ENCODE measurements at regions not wholly inside any gene's neighbourhood (a gene's known extent, or its start where the extent isn't known, plus 50 kb on each side); places are given as distances from the start of the nearest gene placed in this dataset.
"Not testable (repeated sequence)": the region's sequence is repeated elsewhere in the genome, so short reads cannot be mapped to it uniquely, and the experiment has no call there.

DNA sequence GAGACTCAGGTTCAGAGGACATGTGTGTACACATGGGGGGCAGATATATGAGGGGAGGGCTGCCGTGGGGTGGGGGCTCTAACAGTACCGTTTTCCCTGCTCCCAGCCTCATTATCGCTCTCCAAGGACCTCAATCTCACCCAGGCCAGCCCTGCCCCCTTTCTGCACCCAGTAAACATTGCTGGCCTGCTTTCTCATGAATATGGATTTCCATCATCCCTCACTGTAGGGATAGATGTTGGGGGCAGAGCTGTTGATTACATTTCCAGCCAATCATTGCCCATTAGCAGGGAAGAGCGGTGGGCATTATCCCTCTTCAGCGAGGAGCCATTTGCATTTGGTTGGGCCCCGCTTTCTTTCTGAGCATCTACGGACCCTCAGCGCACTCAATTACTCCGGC lies 273.8 kb downstream of the RPS6KC1 start:
- no peak for FAIRE-seq

DNA sequence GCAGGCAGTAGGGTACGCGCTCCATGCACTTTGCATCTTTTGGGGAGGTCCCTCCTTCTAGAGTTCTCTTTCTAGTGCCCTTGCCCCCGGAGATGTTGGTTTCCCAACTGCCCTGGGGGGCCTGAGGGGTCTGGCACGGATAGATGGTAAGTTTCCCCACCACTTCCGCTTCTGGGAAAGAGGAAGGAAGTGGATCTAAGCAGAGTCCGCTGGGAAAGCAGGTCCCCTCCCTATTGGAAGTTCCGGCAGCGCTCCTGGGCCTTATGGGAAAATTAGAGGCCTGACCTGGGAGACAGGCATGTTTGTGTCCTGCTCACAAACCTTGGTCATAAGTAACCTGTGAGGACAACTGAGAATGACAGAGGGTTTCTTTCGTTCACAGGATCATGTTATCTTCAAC lies 274.4 kb downstream of the RPS6KC1 start:
- no peak for DNase-seq (ENCODE audit: low spot score in 2 of 2)
- FAIRE-seq = no peak

More for the DNA sequence above, 273.8 kb downstream of the RPS6KC1 start:
- no peak for DNase-seq (ENCODE audit: low spot score in 2 of 2)

DNA sequence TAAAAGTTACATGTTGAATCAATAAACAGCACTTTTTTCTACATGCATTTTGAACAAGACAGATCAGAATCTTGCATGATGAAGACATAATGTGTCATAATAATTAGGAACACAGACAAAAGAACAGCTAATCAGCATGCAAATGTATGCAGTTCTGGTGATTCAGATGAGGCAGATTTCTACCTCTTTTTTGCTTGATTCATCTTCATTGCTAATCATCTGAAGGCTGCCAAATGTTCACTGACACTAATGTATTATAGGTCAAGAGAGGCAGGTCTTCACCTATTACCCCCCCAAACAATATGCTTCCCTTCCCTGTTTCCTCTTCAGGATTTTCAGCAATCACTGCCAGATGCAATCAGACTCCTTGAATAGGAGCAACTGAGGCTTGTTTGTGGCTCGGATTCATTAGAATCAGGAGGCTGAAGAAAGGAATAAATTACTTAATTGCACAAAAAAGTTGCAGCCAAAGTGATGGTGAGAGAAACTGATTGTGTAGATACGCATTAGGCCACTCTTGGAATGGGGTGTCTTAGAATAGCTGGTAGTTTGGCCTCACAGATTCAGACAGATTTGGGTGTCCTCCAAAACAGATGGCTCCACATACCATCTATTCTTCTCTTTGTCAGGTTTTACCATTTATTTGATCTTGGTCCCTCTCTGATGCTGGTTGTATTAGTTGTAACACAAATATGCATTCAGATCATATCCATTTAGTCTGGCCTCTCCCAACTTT lies 275.4 kb downstream of the RPS6KC1 start:
- peak in 1 of 2 donors; percentile 26 for DNase-seq (ENCODE audit: low spot score in 2 of 2)
- FAIRE-seq = no peak

DNA sequence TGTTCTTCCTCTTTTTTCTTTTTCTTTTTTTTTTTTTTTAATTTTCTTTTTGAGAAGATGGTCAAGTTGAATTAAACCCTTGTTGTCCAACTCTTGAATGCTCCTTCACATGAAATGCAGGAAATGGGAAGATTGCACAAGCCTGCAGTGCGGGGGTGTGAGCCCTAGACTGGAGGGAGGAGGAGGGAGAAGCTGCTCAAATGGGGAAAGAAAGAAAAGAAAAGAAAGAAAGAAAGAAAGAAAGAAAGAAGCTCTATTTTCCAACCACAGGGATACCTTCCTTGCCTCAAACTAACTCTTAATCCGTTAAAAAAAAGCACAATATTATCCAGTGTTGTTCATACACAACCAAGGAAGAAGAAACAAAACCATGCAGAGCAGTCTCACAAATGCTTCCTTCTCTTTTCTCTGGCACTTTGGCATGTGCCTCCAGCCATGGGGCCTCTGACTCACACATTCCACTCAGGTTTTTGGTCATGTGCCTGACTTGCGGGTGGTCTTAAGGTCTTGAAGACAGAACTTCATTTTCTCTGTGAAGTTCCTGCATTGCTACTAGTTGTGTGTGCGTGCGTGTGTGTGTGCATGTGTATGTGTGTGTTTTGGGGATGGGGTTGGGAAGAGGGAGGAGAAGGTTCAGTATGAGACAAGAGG lies 276.1 kb downstream of the RPS6KC1 start:
- FAIRE-seq = no peak
- no peak for DNase-seq (ENCODE audit: low spot score in 2 of 2)

DNA sequence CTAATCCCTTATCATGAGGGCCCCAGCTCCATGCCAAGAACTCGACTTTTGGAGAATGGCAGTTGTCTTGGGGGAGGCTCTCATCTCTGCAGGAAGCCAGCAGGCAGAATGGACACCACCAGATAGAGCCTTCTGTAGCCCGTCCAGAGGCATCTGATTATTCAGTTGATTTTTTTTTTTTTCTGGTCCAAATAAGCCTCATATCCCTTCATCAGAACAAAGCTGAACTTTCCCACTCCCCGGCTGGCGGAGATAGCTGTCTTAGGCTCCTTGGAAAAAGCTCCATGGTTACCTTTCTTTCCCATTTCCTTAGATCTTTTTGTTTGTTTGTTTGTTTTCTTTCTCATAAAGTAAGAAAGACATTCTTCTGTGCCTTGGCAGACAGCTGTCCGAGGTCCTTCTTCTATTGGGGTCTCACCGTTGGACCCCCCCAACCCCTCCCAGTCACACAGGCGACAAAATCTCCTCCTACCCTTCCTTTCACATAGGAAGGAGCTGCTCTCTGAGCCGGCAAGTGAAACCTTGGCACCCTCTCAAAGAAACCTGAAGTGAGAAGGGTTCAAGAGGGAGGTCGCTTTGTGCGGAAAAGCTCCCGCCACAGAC lies 278.5 kb downstream of the RPS6KC1 start:
- DNase-seq (ENCODE audit: low spot score in 2 of 2) = no peak
- FAIRE-seq = no peak

DNA sequence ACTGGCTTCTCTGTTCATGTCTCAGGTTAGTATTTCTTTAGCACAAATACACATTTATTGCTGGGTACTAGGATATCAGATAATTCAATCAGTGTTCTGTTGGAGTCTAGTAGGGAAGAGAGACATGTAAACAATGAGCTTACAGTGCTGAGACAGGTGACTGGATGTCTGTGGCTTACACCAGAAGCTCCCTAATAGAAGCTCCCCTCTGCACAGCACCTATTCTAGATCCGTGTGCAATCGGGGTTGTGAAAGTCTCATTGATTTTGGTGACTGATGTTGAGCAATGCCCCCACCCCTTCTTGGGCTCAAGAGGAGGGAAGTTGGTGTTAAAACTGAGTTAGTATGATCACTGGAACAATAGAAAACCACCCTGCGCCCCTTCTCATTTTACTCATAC lies 279.2 kb downstream of the RPS6KC1 start:
- FAIRE-seq (no peak), DNase-seq (ENCODE audit: low spot score in 2 of 2) (no peak)

DNA sequence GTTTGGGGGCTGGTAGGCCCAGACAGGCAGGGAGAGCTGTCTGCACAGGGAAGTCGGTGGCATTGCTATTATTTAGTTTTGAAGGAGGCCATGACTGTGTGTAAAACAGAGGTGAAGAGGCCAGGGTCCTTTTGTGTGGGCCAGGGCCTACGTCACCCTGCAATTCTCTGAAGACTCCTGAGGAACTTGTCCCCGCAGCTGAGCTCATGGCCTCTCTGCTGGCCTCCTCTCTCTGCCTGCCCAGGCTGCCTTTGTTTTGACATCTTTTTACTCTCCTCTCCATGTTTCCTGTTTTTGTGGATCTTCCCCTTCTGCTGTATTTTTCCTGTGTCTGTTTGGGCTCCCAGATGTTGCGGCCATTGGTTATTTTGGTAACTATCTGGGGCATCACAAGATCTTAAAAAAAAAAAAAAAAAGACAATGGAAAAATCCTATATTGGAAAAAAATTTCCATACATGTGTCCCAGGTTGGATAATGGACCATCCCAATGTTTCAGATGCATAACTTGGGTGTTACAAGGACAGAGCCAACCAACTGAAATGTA lies 280.7 kb downstream of the RPS6KC1 start:
- DNase-seq (ENCODE audit: low spot score in 2 of 2) = no peak
- FAIRE-seq = no peak

DNA sequence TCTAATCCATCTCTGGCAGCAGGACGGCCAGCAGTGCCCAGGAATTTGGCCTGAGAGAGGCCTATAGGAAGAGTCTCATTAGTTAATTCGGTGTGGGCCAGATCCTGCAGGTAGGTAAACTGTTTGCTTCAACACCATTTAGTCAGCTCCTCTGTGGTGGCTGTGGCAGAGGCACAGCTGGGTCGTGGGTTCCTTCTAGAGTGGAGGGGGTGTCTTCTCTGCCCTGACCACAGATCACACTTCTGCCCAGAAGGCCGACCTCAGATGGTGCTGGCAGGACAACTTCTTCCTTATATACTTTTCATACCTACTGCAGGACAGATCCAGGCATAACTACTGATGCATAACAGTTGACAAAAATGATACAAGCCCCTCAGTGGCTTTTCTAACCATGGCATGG lies 281.4 kb downstream of the RPS6KC1 start:
- FAIRE-seq (no peak), DNase-seq (ENCODE audit: low spot score in 2 of 2) (no peak)

DNA sequence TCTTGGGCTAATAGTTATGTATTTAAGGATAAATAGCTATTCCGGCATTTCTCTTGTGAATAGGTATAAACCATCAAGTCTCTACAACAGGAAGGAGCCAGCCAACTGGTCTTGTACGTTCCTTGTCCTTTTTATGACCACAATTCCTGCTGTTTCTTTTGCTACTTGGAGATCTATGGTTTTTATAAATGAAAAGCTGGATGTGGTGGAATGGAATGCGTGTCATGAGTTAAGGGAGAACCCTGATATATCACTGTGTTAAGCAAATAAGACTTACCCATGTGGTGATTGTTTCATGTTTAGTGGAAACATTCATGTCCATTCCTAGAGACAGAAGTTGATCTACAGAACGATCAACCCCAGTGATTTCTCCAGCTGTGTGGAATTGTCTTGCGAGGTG lies 282.1 kb downstream of the RPS6KC1 start:
- DNase-seq (ENCODE audit: low spot score in 2 of 2) (no peak), FAIRE-seq (no peak)

DNA sequence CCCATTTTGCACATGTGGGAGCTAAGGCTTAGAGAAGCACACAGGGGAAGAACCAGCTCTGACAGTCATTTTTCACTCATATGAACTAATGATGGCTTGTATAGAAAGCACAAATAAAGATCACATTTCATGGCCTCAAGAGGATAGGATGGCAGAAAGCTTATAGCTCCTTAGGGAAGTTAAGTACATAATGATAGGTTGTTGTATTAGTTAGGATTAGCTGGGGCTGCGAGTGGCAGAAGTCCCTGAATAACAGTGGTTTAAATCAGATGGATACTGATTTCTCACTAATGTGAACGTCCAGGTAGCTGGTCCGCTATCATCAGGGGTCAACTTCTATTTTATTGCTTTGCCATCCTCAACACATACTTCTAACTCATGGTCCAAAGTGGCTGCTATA lies 284.0 kb downstream of the RPS6KC1 start:
- no peak for FAIRE-seq

DNA sequence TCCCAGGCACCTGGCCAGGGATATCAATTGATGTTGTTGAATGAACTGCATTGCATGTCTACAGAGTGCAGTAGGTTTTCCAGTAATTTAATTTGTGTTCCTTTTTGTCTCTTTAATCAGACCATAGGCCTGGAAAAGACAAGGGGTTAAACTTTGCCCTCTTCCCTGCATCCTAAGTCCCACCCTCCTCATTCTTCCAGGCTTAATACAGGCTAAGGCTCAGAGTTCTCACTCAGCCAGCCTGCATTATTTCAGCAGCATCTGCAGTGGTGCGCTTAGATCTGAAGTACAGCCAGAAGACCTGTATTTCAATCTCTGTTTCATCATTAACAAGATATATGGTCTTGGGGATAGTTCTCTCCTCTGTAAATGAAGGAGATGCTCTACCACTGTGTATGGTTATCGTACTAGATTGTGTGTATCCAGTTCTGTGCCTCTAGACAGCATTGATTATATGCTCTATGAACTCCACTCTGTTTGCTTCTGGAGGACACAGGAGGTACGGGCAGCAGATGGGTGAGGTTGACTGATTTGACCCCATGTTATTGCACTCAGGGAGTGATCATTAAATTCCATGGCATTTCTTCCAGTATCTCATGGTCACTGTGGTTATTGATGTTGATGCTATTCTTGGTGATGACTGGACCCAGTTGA lies 286.1 kb downstream of the RPS6KC1 start:
- DNase-seq (ENCODE audit: low spot score in 2 of 2) = no peak
- no peak for FAIRE-seq

More for the DNA sequence above, 284.0 kb downstream of the RPS6KC1 start:
- DNase-seq (ENCODE audit: low spot score in 2 of 2) = no peak

DNA sequence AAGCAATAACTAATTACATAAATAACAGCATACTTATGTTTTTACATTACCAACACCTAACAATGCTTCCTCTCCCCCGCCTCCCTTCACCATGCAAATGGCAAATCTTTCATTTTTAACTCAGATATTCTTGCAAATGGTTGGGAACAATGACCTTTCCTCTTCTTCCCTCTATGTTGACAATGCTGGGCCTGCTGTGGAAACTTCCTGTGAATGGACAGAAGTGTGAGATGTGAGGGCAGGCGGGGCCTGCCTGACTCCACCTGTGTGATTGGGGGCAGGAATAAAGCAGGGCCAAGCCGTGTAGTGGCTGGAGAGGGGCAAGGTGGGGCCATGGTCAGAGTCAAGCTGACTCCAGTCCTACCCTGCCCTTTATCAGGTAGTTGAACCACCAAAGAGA lies 289.6 kb downstream of the RPS6KC1 start:
- DNase-seq (ENCODE audit: low spot score in 2 of 2) (no peak), FAIRE-seq (no peak)

DNA sequence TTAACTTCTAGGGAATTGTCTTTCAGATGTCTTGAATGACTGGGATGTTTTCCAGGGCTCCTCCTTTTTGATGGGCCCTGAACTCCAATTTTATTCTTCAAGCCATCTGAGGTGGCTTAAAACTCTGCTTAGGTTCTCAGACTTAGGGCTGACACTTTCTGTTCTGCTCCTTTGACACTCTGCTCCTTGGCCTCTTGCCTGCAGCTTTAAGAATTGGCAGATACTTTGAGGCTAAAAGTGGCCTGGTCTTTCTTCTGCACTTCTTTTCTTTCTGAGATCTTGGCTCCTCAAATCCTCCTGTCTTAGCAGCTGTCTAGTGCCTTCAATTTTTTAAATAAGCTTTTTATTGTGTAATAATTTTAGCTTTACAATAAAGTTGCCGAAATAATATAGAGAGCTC lies 294.6 kb downstream of the RPS6KC1 start:
- FAIRE-seq (no peak), DNase-seq (ENCODE audit: low spot score in 2 of 2) (no peak)

DNA sequence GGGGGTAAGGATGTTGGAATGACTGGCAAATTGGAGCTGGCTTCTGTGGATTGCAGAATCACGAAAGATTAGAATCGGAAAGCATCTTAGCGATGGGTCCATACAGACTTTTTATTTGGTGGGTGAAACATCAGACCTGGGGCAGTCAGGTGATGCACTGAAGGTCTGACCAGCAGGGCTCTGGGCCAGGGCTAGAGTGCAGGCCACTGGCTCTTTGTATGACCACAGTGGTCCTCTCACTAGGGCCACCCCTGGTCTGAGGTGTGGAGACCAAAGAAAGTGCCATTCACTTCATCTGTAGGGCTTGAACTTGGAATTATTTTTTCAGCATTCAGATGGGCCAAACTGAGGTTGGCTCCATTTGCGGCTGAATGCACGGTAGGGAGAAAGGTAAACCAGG lies 306.4 kb downstream of the RPS6KC1 start:
- DNase-seq (ENCODE audit: low spot score in 2 of 2) = no peak
- no peak for FAIRE-seq

DNA sequence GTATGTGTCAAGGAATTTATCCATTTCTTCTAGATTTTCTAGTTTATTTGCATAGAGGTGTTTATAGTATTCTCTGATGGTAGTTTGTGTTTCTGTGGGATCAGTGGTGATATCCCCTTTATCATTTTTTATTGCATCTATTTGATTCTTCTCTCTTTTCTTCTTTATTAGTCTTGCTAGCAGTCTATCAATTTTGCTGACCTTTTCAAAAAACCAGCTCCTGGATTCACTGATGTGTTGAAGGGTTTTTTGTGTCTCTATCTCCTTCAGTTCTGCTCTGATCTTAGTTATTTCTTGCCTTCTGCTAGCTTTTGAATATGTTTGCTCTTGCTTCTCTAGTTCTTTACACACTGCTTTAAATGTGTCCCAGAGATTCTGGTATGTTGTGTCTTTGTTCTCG lies 307.3 kb downstream of the RPS6KC1 start:
- FAIRE-seq = not testable (repeated sequence)

DNA sequence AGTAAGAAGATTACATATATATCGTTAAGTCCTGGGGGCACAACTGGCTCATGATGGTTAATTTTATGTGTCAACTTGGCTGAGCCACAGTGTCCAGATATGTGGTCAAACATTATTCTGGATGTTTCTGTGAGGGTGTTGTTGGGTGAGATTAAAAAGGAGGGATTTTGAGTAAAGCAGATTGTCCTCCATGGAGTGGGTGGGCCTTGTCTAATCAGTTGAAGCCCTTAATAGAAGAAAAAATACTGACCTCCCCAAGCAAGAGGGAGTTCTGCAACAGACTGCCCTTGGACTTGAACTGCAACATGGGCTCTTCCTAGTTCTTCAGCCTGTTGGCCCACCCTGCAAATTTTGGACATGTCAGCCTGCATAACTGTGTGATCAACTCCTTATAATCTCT lies 311.6 kb downstream of the RPS6KC1 start:
- DNase-seq (ENCODE audit: low spot score in 2 of 2) (no peak), FAIRE-seq (no peak)

More for the DNA sequence above, 307.3 kb downstream of the RPS6KC1 start:
- not testable (repeated sequence) for DNase-seq (ENCODE audit: low spot score in 2 of 2)

DNA sequence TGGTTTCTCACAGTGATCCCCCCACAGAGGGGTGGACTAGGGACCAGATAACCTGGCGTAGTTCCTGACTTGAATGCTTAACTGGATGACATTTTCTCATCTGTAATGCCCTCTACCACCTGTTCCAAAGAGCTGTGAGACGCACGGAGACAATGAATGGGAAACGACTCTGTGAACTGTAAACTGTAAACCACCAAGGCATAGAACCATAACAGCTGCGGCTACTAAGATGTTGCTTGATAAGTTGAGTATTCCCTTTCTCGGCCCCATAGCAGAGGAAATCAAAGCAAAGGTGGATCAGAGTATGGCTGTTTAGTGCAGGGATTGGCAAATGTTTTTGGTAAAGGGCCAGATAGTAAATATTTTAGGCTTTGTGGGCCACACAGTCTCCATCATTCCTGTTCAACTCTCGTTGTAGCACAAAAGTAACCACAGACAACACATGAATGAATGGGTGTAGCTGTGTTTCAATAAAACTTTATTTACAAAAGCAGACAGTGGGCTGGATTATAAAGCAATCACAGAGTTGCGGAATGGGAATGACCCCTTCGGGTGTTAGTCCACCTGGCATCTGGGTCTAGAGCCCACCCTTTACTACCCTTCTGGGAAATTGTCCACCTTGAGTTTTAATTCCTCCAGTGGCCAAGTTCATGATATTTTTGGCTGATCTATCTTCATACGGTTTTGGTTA lies 315.2 kb downstream of the RPS6KC1 start:
- no peak for DNase-seq (ENCODE audit: low spot score in 2 of 2)
- FAIRE-seq = no peak

DNA sequence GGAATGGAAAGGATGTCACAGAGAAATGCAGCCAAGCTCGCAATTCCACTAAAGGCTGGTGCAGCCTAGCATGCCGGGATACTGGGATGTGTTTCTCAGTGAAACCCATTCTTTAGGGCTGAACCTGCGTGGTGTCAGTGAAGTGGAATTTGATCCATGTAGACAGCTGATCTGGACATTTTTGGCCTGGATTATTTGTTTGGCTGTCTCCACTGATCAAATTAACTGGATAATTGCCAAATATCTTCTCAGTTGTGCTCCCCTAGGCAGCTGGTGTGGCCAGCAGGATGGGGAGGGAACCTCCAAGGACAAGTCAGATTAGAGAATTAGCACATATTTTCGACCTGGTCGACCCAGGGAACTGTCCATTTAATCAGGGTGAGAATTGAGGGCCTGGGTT lies 318.4 kb downstream of the RPS6KC1 start:
- no peak for FAIRE-seq
- DNase-seq (ENCODE audit: low spot score in 2 of 2) = no peak

DNA sequence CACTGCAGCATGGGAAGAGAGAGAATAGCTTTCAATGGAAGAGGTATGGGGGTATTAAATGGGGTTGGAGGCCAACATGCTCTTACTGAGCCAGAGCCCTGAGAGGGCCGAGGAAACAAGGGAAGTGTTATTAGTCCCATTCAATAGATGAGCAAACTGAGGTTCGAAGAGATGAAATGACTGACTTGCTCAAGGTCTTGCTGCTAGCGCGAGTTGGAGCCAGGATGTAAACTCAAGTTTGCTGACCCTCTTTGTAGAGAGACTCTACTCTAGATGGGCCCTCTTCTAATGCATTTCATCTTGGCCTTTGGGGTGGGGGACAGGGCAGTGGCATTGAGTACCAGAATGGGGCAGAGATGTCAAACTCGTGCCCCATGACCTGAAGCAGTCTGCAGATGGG lies 319.5 kb downstream of the RPS6KC1 start:
- DNase-seq (ENCODE audit: low spot score in 2 of 2) (no peak), FAIRE-seq (no peak)

DNA sequence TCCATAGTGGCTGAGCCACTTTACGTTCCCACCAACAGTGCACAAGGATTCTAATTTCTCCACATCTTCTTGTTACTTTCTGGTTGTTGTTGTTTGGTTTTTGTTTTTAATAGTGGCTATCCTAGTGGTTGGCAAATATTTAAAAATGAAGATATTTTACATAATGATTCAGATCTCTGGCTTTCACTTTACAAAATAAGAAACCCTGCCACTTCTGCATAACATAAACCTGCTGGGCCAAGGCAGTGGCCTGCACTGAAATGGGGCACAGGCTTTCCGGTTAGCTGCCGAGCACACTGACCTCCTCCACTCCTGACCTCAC lies 320.4 kb downstream of the RPS6KC1 start:
- DNase-seq (ENCODE audit: low spot score in 2 of 2) (no peak), FAIRE-seq (no peak)

Data from frontal cortex (tissue), 3 donors.